ENCODE measurements at regions not wholly inside any gene's neighbourhood (a gene's known extent, or its start where the extent isn't known, plus 50 kb on each side); places are given as distances from the start of the nearest gene placed in this dataset.
"Not testable (repeated sequence)": the region's sequence is repeated elsewhere in the genome, so short reads cannot be mapped to it uniquely, and the experiment has no call there.

DNA sequence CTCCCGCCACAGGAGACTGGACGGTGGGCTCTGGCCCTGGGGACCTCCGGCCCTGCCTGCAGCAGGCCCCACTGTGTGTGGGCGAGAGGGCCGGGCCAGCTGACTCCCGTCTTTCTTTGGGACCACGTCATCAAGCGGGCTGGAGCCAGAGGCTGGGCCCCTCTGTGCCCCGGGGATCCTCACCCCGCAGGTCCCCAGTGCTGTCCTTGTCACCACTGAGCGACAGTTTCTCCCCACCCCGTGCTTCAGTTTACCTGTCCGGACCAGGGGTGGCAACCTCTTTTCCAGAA lies 181.9 kb upstream of the ZNF469 start:
- peak; percentile 50 for DNase-seq (ENCODE audit: insufficient read length, low spot score, missing footprints)
- no peak overlapping the region for H3K27ac ChIP-seq (ENCODE audit: low read depth, low read length)

DNA sequence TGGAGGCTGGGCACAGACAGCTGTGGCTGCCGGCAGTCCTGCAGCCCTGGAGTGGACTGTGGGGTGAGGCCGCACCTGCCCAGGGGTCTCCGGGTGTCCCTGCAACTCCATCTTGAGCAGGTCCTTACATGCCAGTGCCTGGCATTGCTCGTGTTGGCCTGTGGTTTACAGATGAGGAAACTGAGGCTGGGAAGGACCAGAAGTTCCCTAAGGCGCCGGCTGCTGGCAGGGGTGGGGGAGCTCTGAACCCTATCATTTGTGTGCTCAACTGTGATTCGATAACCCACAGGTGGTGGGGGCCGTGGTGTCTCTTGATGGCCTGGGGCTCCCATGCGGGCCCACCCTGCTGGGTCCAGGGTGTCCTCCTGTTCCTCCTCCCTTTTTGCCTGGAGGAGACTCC lies 181.1 kb upstream of the ZNF469 start:
- not testable (repeated sequence) for H3K27me3 ChIP-seq (ENCODE audit: insufficient read depth, low read length); H3K9me3 ChIP-seq (ENCODE audit: low read depth, low read length); H3K79me2 ChIP-seq (ENCODE audit: insufficient read depth, low read length); H3K36me3 ChIP-seq (ENCODE audit: insufficient read depth, low read length); H3K4me2 ChIP-seq (ENCODE audit: insufficient read depth, low read length); H4K20me1 ChIP-seq (ENCODE audit: insufficient read depth, low read length); H3K4me3 ChIP-seq (ENCODE audit: insufficient read depth, low read length); H3K4me1 ChIP-seq (ENCODE audit: insufficient read depth, low read length); H3K27ac ChIP-seq (ENCODE audit: low read depth, low read length); H2AFZ ChIP-seq (ENCODE audit: low read length)
- peak; percentile 41 for DNase-seq (ENCODE audit: insufficient read length, low spot score, missing footprints)

More for the DNA sequence above, 181.9 kb upstream of the ZNF469 start:
- Histone ChIP-seq H3K79me2 (ENCODE audit: insufficient read depth, low read length) (no peaks in the 10 kb centered on the region), H4K20me1 (ENCODE audit: insufficient read depth, low read length) (no peaks in the 10 kb centered on the region), H3K4me2 (ENCODE audit: insufficient read depth, low read length) (no peak overlapping the region), H3K4me1 (ENCODE audit: insufficient read depth, low read length) (no peaks in the 10 kb centered on the region), H2AFZ (ENCODE audit: low read length) (peak overlapping the region; percentile 56), H3K36me3 (ENCODE audit: insufficient read depth, low read length) (no peaks in the 10 kb centered on the region), H3K27me3 (ENCODE audit: insufficient read depth, low read length) (no peaks in the 10 kb centered on the region), H3K9me3 (ENCODE audit: low read depth, low read length) (no peaks in the 10 kb centered on the region), H3K4me3 (ENCODE audit: insufficient read depth, low read length) (no peak overlapping the region)
- TF ChIP-seq, protein P1, sequence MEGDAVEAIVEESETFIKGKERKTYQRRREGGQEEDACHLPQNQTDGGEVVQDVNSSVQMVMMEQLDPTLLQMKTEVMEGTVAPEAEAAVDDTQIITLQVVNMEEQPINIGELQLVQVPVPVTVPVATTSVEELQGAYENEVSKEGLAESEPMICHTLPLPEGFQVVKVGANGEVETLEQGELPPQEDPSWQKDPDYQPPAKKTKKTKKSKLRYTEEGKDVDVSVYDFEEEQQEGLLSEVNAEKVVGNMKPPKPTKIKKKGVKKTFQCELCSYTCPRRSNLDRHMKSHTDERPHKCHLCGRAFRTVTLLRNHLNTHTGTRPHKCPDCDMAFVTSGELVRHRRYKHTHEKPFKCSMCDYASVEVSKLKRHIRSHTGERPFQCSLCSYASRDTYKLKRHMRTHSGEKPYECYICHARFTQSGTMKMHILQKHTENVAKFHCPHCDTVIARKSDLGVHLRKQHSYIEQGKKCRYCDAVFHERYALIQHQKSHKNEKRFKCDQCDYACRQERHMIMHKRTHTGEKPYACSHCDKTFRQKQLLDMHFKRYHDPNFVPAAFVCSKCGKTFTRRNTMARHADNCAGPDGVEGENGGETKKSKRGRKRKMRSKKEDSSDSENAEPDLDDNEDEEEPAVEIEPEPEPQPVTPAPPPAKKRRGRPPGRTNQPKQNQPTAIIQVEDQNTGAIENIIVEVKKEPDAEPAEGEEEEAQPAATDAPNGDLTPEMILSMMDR (IDR thresholded peaks at IDR 0.05; ENCODE audit: extremely low read depth, low read depth, low read length) = no peak

DNA sequence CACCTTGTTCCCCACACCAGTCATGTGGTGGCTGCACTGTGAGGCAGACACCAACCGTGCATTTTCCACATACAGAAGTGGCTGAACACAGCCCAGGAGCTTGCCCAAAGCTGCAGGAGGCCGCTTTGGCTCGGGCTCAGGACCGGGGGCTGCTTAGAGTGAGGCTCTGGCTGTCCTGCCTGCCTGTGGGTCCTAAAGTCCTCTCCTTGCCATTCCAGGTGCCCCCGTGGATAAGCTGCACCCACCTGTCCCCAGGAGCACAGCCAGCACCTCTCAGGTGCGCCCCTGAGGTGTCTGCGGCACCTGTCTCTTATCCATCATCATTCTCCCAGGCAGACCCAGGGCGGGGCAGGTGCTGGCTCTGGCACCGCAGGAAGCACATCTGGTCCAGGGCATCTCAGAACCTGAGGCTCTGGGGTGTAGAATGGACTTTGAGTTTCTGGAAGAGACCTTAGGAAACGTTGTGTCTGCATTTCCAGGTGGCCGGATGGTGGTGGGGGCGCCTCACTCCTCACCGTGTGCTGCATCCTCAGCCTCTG lies 180.5 kb upstream of the ZNF469 start:
- Histone ChIP-seq H2AFZ (ENCODE audit: low read length) (no peak overlapping the region), H3K27ac (ENCODE audit: low read depth, low read length) (no peak overlapping the region)
- no peak for DNase-seq (ENCODE audit: insufficient read length, low spot score, missing footprints)

DNA sequence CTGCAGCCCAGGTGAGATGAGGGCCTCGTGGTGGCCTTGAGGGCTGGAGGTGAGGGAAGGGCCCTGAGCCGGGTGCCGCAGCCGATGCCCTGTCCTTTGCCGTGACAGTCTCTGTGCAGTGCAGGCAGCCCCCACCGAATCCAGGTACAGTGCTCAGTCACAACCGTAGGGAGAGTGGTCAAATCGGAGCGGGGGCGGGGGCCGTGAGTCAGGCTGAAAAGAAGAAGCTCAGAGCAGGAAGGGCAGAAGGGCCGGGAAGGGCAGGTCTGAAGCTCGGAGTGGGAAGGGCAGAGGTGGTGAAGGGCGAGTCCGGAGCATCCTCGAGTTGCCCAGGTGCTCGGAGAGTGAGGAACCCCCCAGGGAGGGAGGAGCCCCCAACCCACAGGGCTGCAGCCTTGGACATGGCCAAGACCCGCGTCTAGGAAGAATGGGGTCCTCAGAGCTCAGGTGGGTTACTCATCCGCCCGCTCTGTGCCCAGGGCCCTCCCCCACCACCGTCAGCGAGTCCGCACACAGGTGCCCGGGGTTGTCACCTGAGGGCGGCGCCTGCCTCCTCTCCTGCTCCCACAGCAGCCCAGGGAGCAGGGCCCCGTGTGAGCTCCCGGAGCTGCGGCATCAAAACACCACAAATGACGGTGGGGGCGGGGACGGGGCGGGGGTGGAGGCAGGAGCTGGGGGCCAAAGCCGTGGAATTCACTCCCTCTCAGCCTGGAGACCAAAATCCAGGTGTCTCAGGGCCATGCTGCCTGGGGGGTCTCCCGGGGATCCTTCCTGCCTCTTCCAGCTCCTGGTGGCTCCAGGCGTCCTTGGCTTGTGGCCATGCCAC lies 179.7 kb upstream of the ZNF469 start:
- H3K9me3 ChIP-seq (ENCODE audit: low read depth, low read length); H4K20me1 ChIP-seq (ENCODE audit: insufficient read depth, low read length); H3K4me3 ChIP-seq (ENCODE audit: insufficient read depth, low read length); H3K27ac ChIP-seq (ENCODE audit: low read depth, low read length); H3K4me1 ChIP-seq (ENCODE audit: insufficient read depth, low read length); H3K79me2 ChIP-seq (ENCODE audit: insufficient read depth, low read length); H3K4me2 ChIP-seq (ENCODE audit: insufficient read depth, low read length); H3K27me3 ChIP-seq (ENCODE audit: insufficient read depth, low read length); H3K36me3 ChIP-seq (ENCODE audit: insufficient read depth, low read length); H2AFZ ChIP-seq (ENCODE audit: low read length): not testable (repeated sequence)
- DNase-seq (ENCODE audit: insufficient read length, low spot score, missing footprints) = peak; percentile 51

More for the DNA sequence above, 180.5 kb upstream of the ZNF469 start:
- Histone ChIP-seq H3K79me2 (ENCODE audit: insufficient read depth, low read length) (no peaks in the 10 kb centered on the region), H3K4me1 (ENCODE audit: insufficient read depth, low read length) (no peaks in the 10 kb centered on the region), H3K4me3 (ENCODE audit: insufficient read depth, low read length) (no peak overlapping the region), H4K20me1 (ENCODE audit: insufficient read depth, low read length) (no peaks in the 10 kb centered on the region), H3K4me2 (ENCODE audit: insufficient read depth, low read length) (no peak overlapping the region), H3K27me3 (ENCODE audit: insufficient read depth, low read length) (no peaks in the 10 kb centered on the region), H3K9me3 (ENCODE audit: low read depth, low read length) (no peaks in the 10 kb centered on the region), H3K36me3 (ENCODE audit: insufficient read depth, low read length) (no peaks in the 10 kb centered on the region)
- TF ChIP-seq, protein P1 (IDR thresholded peaks at IDR 0.05; ENCODE audit: extremely low read depth, low read depth, low read length) = no peak

DNA sequence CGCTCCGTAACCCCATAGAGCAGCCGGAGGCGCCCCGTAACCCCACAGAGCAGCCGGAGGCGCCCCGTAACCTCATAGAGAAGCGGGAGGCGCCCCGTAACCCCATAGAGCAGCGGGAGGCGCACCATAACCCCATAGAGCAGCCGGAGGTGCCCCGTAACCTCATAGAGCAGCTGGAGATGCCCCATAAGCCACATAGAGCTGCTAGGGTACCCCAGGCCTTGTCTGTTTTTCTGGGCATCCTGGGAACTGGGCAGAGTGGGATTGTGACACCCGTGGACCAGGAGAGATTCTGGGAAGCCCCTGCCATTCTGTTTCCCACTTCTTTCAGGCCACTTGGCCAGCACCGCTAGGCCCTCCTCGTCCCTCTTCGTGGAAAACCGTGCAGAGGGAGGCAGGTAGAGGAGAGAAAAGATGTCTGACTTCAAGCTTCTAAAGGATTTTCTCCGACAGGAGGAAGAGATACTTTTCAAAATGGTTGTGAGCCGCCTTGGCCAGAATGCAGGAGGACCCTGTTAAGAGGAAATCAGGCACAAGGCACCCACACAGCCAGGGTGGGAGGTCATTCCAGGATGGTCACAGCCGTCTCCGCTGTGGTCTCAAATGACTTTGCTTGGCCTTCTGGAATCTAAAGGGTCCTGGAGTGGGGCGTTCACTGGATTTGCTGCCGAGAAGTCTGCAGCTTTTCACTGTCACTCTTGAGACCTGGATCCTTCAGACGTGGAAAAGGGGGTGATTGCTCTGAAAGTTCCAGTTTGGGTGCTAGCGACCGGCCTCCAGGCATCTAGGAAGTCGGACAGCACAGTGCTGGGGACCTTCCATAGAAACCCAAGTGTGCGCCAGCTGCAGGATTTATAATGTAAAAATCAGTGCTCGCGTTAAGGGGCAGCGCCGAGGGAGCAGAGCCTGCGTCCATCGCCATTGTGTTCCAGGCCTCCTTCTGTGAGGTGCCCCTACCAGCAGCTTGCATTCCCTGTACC lies 178.3 kb upstream of the ZNF469 start:
- not testable (repeated sequence) for H3K4me1 ChIP-seq (ENCODE audit: insufficient read depth, low read length); H3K4me3 ChIP-seq (ENCODE audit: insufficient read depth, low read length); H3K36me3 ChIP-seq (ENCODE audit: insufficient read depth, low read length); H3K4me2 ChIP-seq (ENCODE audit: insufficient read depth, low read length); H2AFZ ChIP-seq (ENCODE audit: low read length); H3K27me3 ChIP-seq (ENCODE audit: insufficient read depth, low read length); H3K27ac ChIP-seq (ENCODE audit: low read depth, low read length); H3K9me3 ChIP-seq (ENCODE audit: low read depth, low read length); H4K20me1 ChIP-seq (ENCODE audit: insufficient read depth, low read length); H3K79me2 ChIP-seq (ENCODE audit: insufficient read depth, low read length)
- DNase-seq (ENCODE audit: insufficient read length, low spot score, missing footprints) = peak; percentile 39

DNA sequence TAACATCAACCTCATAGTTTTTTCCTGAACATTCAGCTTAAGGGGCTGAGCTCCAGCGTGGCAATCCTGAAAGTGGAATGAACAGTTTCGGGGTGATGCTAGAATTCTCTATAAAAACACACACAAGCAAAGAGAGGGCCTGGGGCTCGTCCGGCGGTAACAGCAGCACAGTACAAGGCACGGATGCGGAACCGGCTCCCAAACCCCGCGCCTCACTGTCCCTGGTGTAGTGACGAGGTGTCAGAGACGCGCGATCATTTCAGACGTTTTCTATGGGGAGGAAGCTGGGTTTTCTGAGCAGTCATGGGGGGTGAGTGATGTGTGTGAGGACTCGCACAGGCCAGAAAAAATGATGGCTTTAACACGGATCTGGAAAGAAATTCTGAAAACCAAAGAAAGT lies 177.3 kb upstream of the ZNF469 start:
- H3K36me3 ChIP-seq (ENCODE audit: insufficient read depth, low read length); H3K4me2 ChIP-seq (ENCODE audit: insufficient read depth, low read length); H3K4me3 ChIP-seq (ENCODE audit: insufficient read depth, low read length); H3K79me2 ChIP-seq (ENCODE audit: insufficient read depth, low read length); H2AFZ ChIP-seq (ENCODE audit: low read length); H3K4me1 ChIP-seq (ENCODE audit: insufficient read depth, low read length); H3K27me3 ChIP-seq (ENCODE audit: insufficient read depth, low read length); H3K27ac ChIP-seq (ENCODE audit: low read depth, low read length); H3K9me3 ChIP-seq (ENCODE audit: low read depth, low read length); H4K20me1 ChIP-seq (ENCODE audit: insufficient read depth, low read length); DNase-seq (ENCODE audit: insufficient read length, low spot score, missing footprints): not testable (repeated sequence)

DNA sequence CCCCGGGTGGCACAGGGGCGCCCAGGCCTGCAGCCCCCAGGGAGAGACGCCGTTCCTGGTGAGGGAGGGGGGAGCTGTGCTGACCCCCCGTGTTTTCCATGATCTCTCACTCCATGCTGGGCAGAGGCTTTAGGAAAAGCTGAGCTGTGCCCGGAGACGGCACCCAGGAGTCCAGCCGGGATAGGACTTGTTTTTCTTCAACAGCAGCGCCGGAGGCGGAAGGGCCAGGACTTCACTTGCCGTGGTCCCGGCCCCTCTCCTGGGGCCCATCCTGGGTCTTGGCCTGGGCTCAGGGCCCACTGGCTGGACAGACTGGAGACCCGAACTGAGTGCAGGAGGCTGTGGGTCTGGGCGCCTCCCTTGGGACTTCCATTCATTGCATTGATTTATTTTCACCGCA lies 176.8 kb upstream of the ZNF469 start:
- not testable (repeated sequence) for H4K20me1 ChIP-seq (ENCODE audit: insufficient read depth, low read length); H3K9me3 ChIP-seq (ENCODE audit: low read depth, low read length); H3K36me3 ChIP-seq (ENCODE audit: insufficient read depth, low read length); H3K27ac ChIP-seq (ENCODE audit: low read depth, low read length); H3K27me3 ChIP-seq (ENCODE audit: insufficient read depth, low read length); DNase-seq (ENCODE audit: insufficient read length, low spot score, missing footprints); H3K4me3 ChIP-seq (ENCODE audit: insufficient read depth, low read length); H3K4me2 ChIP-seq (ENCODE audit: insufficient read depth, low read length); H2AFZ ChIP-seq (ENCODE audit: low read length); H3K79me2 ChIP-seq (ENCODE audit: insufficient read depth, low read length); H3K4me1 ChIP-seq (ENCODE audit: insufficient read depth, low read length)

Data from osteoblast (primary cell).